Liver (tissue), 8 donors: ENCODE measurements at regions not wholly inside any gene's neighbourhood (a gene's known extent, or its start where the extent isn't known, plus 50 kb on each side); places are given as distances from the start of the nearest gene placed in this dataset.

Source experiments
- DNase-seq: peaks from one replicate; pipeline ENCODE4 v3.0.0-alpha.2; 2017; ENCODE audit warnings: low spot score
- H3K27ac ChIP-seq, 2 donors: one replicate each; pipeline ENCODE4 v1.7.0; 2013; ENCODE audit warnings: inconsistent platforms in 2 of 2, low read length in 2 of 2, control low read depth in 1 of 2, low read depth in 1 of 2, mild to moderate bottlenecking in 1 of 2
- H3K27me3 ChIP-seq, 4 donors: one replicate each; pipeline versions ENCODE4 v1.6.1 to v1.7.0; 2013; ENCODE audit warnings: low read length in 3 of 4, inconsistent platforms in 1 of 4, mild to moderate bottlenecking in 1 of 4, moderate library complexity in 1 of 4; ENCODE audit not compliant: control insufficient read depth in 4 of 4, insufficient read depth in 4 of 4
- H3K36me3 ChIP-seq, 4 donors: one replicate each; pipeline versions ENCODE4 v1.6.1 to v1.7.0; 2013; ENCODE audit warnings: low read length in 3 of 4, mild to moderate bottlenecking in 3 of 4, low read depth in 1 of 4, moderate library complexity in 1 of 4; ENCODE audit not compliant: control insufficient read depth in 4 of 4, insufficient read depth in 3 of 4
- H3K4me1 ChIP-seq, 4 donors: one replicate each; pipeline versions ENCODE4 v1.6.1 to v1.7.0; 2013; ENCODE audit warnings: low read length in 3 of 4, mild to moderate bottlenecking in 3 of 4, moderate library complexity in 1 of 4; ENCODE audit not compliant: control insufficient read depth in 4 of 4, insufficient read depth in 4 of 4
- H3K4me3 ChIP-seq, 3 donors: one replicate each; pipeline versions ENCODE4 v1.6.1 to v1.7.0; 2013; ENCODE audit warnings: low read length in 3 of 3, control low read depth in 1 of 3, low read depth in 1 of 3, mild to moderate bottlenecking in 1 of 3
- H3K9ac ChIP-seq, 2 donors: one replicate each; pipeline ENCODE4 v1.7.0; 2013; ENCODE audit warnings: low read length in 2 of 2, mild to moderate bottlenecking in 2 of 2, moderate library complexity in 2 of 2, control low read depth in 1 of 2, low read depth in 1 of 2
- H3K9me3 ChIP-seq, 4 donors: one replicate each; pipeline versions ENCODE4 v1.6.1 to v1.7.0; 2013; ENCODE audit warnings: low read length in 3 of 4; ENCODE audit not compliant: control insufficient read depth in 4 of 4
- ATF3 ChIP-seq: IDR thresholded peaks from 2 replicates; pipeline ENCODE4 v1.6.1; 2016; ENCODE audit warnings: antibody characterized with exemption
- EGR1 ChIP-seq, 2 donors: IDR thresholded peaks; 2 replicates each; pipeline ENCODE4 v1.6.1; 2016 to 2018; ENCODE audit warnings: antibody characterized with exemption in 2 of 2, low read depth in 2 of 2
- FOXA1 ChIP-seq: IDR thresholded peaks from 2 replicates; pipeline ENCODE4 v1.6.1; 2016; ENCODE audit warnings: antibody characterized with exemption
- FOXA2 ChIP-seq: IDR thresholded peaks from 2 replicates; pipeline ENCODE4 v1.6.1; 2016; ENCODE audit warnings: antibody characterized with exemption
- GABPA ChIP-seq, 2 donors: IDR thresholded peaks in 1 of 2; conservative IDR thresholded peaks in 1 of 2; 2 replicates each; pipeline ENCODE4 v1.6.1; 2016; ENCODE audit warnings: antibody characterized with exemption in 2 of 2, mild to moderate bottlenecking in 1 of 2, moderate library complexity in 1 of 2
- HNF4A ChIP-seq, 2 donors: conservative IDR thresholded peaks; 2 replicates each; pipeline ENCODE4 v1.6.1; 2016; ENCODE audit warnings: antibody characterized with exemption in 2 of 2, mild to moderate bottlenecking in 2 of 2
- HNF4G ChIP-seq: IDR thresholded peaks from 2 replicates; pipeline ENCODE4 v1.6.1; 2016; ENCODE audit warnings: antibody characterized with exemption
- JUND ChIP-seq, 2 donors: IDR thresholded peaks; 2 replicates each; pipeline ENCODE4 v1.6.1; 2016; ENCODE audit warnings: antibody characterized with exemption in 2 of 2
- MAX ChIP-seq: IDR thresholded peaks from 2 replicates; pipeline ENCODE4 v1.6.1; 2016; ENCODE audit warnings: antibody characterized with exemption
- NR2F2 ChIP-seq: IDR thresholded peaks from 2 replicates; pipeline ENCODE4 v1.6.1; 2016; ENCODE audit warnings: antibody characterized with exemption
- RAD21 ChIP-seq, 2 donors: IDR thresholded peaks; 2 replicates each; pipeline ENCODE4 v1.6.1; 2016; ENCODE audit warnings: antibody characterized with exemption in 2 of 2, mild to moderate bottlenecking in 2 of 2
- RXRA ChIP-seq, 2 donors: IDR thresholded peaks; 2 replicates each; pipeline ENCODE4 v1.6.1; 2017 to 2018; ENCODE audit warnings: antibody characterized with exemption in 2 of 2, mild to moderate bottlenecking in 1 of 2
- SP1 ChIP-seq: IDR thresholded peaks from 2 replicates; pipeline ENCODE4 v1.6.1; 2018; ENCODE audit warnings: antibody characterized with exemption, mild to moderate bottlenecking
- TAF1 ChIP-seq: conservative IDR thresholded peaks from 2 replicates; pipeline ENCODE4 v1.6.1; 2016; ENCODE audit warnings: antibody characterized with exemption, mild to moderate bottlenecking
- ZBTB33 ChIP-seq: IDR thresholded peaks from 2 replicates; pipeline ENCODE4 v1.6.1; 2016; ENCODE audit warnings: antibody characterized with exemption
- WGBS: extraction: QIAGEN DNeasy Blood & Tissue Kit; methylation state at CpG from one replicate; pipeline ENCODE4 v1.1.7; 2013; 5-methylcytosine and 5-hydroxymethylcytosine counted together
- TF ChIP-seq, protein P1 (sequence below): fragments of 150-350 bp; IDR thresholded peaks from 2 replicates; pipeline ENCODE4 v1.5.1; 2017; ENCODE audit warnings: improper control_type of control experiment, low read depth, low read length; ENCODE audit not compliant: missing input control
- TF ChIP-seq, protein P2 (sequence below): IDR thresholded peaks from 2 replicates; pipeline ENCODE4 v1.6.1; 2016; ENCODE audit warnings: antibody characterized with exemption, mild to moderate bottlenecking
- donor health status: healthy.
- donor health status: healthy.
- donor health status: healthy.
- donor health status: healthy.
- donor health status: healthy.

- H3K27ac ChIP-seq = no peak overlapping the region
- DNase-seq = no peak
- no peak for TF ChIP-seq MAX
- no peak for TF ChIP-seq RAD21 (IDR thresholded peaks at IDR 0.05)
- no peak for TF ChIP-seq GABPA (IDR thresholded peaks at IDR 0.05 in 1 of 2, conservative IDR thresholded peaks at IDR 0.05 in 1 of 2)
- TF ChIP-seq TAF1 = no peak
- TF ChIP-seq ATF3 = no peak
- TF ChIP-seq FOXA2 = no peak
- TF ChIP-seq, protein P1, sequence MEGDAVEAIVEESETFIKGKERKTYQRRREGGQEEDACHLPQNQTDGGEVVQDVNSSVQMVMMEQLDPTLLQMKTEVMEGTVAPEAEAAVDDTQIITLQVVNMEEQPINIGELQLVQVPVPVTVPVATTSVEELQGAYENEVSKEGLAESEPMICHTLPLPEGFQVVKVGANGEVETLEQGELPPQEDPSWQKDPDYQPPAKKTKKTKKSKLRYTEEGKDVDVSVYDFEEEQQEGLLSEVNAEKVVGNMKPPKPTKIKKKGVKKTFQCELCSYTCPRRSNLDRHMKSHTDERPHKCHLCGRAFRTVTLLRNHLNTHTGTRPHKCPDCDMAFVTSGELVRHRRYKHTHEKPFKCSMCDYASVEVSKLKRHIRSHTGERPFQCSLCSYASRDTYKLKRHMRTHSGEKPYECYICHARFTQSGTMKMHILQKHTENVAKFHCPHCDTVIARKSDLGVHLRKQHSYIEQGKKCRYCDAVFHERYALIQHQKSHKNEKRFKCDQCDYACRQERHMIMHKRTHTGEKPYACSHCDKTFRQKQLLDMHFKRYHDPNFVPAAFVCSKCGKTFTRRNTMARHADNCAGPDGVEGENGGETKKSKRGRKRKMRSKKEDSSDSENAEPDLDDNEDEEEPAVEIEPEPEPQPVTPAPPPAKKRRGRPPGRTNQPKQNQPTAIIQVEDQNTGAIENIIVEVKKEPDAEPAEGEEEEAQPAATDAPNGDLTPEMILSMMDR = no peak
- TF ChIP-seq JUND (IDR thresholded peaks at IDR 0.05) = no peak
- no peak for TF ChIP-seq SP1
- TF ChIP-seq, protein P2, sequence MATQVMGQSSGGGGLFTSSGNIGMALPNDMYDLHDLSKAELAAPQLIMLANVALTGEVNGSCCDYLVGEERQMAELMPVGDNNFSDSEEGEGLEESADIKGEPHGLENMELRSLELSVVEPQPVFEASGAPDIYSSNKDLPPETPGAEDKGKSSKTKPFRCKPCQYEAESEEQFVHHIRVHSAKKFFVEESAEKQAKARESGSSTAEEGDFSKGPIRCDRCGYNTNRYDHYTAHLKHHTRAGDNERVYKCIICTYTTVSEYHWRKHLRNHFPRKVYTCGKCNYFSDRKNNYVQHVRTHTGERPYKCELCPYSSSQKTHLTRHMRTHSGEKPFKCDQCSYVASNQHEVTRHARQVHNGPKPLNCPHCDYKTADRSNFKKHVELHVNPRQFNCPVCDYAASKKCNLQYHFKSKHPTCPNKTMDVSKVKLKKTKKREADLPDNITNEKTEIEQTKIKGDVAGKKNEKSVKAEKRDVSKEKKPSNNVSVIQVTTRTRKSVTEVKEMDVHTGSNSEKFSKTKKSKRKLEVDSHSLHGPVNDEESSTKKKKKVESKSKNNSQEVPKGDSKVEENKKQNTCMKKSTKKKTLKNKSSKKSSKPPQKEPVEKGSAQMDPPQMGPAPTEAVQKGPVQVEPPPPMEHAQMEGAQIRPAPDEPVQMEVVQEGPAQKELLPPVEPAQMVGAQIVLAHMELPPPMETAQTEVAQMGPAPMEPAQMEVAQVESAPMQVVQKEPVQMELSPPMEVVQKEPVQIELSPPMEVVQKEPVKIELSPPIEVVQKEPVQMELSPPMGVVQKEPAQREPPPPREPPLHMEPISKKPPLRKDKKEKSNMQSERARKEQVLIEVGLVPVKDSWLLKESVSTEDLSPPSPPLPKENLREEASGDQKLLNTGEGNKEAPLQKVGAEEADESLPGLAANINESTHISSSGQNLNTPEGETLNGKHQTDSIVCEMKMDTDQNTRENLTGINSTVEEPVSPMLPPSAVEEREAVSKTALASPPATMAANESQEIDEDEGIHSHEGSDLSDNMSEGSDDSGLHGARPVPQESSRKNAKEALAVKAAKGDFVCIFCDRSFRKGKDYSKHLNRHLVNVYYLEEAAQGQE = no peak
- TF ChIP-seq NR2F2 = no peak
- no peak for TF ChIP-seq EGR1 (IDR thresholded peaks at IDR 0.05; ENCODE audit: low read depth in 2 of 2)
- no peaks in the 10 kb centered on the region for H3K36me3 ChIP-seq
- 84% methylated on average over 3 of the region's 3 CpGs for WGBS
- H3K9ac ChIP-seq = no peak overlapping the region
- no peaks in the 10 kb centered on the region for H3K27me3 ChIP-seq
- H3K4me3 ChIP-seq = no peak overlapping the region
- H3K9me3 ChIP-seq = no peaks in the 10 kb centered on the region
- H3K4me1 ChIP-seq = no peaks in the 10 kb centered on the region
Measured at GRCh38 chr18:34544930-34545329, 165.2 kb upstream of the DTNA start.

GRCh38 chr18:34548120-34548972 is 161.8 kb upstream of the DTNA start:
- no peak overlapping the region for H3K4me3 ChIP-seq
- no peak overlapping the region for H3K27ac ChIP-seq
- no peaks in the 10 kb centered on the region for H3K9me3 ChIP-seq
- DNase-seq = no peak
- no peaks in the 10 kb centered on the region for H3K36me3 ChIP-seq
- no peak overlapping the region for H3K9ac ChIP-seq
- no peaks in the 10 kb centered on the region for H3K27me3 ChIP-seq
- WGBS = 64% methylated on average over 2 of the region's 2 CpGs
- no peaks in the 10 kb centered on the region for H3K4me1 ChIP-seq
- TF ChIP-seq FOXA2 = no peak
- no peak for TF ChIP-seq GABPA (IDR thresholded peaks at IDR 0.05 in 1 of 2, conservative IDR thresholded peaks at IDR 0.05 in 1 of 2)
- TF ChIP-seq FOXA1 = no peak
- TF ChIP-seq NR2F2 = no peak
- no peak for TF ChIP-seq JUND (IDR thresholded peaks at IDR 0.05)
- no peak for TF ChIP-seq TAF1
- TF ChIP-seq HNF4A (conservative IDR thresholded peaks at IDR 0.05) = peak; percentile 26 to 32
- TF ChIP-seq SP1 = no peak
- TF ChIP-seq MAX = no peak
- TF ChIP-seq RAD21 (IDR thresholded peaks at IDR 0.05) = peak in 1 of 2 donors; percentile 23
- TF ChIP-seq, protein P1 = no peak
- no peak for TF ChIP-seq ATF3
- TF ChIP-seq RXRA (IDR thresholded peaks at IDR 0.05) = peak in 1 of 2 donors; percentile 7
- TF ChIP-seq HNF4G = no peak
- TF ChIP-seq EGR1 (IDR thresholded peaks at IDR 0.05; ENCODE audit: low read depth in 2 of 2) = no peak
- TF ChIP-seq ZBTB33 = no peak
